K562 (cell line): ENCODE measurements at regions not wholly inside any gene's neighbourhood (a gene's known extent, or its start where the extent isn't known, plus 50 kb on each side); places are given as distances from the start of the nearest gene placed in this dataset.
"Not testable (repeated sequence)": the region's sequence is repeated elsewhere in the genome, so short reads cannot be mapped to it uniquely, and the experiment has no call there.

ENCODE experiments used
- ATAC-seq: fragments of 200-7000 bp; cut with Tn5 transposase; 3 replicates; pipeline ENCODE4 v1.9.1; 2020; ENCODE audit warnings: moderate library complexity
- BruUV-seq: library from RNA; stranded (reverse); fragments of 400-500 nt; replicated peaks from 2 replicates; lab custom pipeline; 2021; lab: Mats Ljungman, UMichigan
- CTCF ChIA-PET: fragments of 300-600 bp; formaldehyde crosslinking; extraction: SDS; loops from one replicate; lab custom pipeline; 2021; ENCODE audit warnings: low intra/inter-chr PET ratio; lab: Yijun Ruan, JAX
- POLR2A ChIA-PET: fragments of 300-600, 350-650 bp; sonication (Branson Sonifier 250); formaldehyde crosslinking; extraction: SDS; loops from one replicate; lab custom pipeline; 2021; ENCODE audit warnings: antibody characterized with exemption, inconsistent platforms; lab: Yijun Ruan, JAX
- DNase-seq, 4 experiments: peaks; one replicate each; pipeline versions ENCODE4 v3.0.0 to v3.0.0-alpha.2; 2011 to 2018; ENCODE audit warnings: low spot score in 3 of 4, mixed read lengths in 3 of 4; ENCODE audit errors: extremely low read depth in 1 of 4
- FAIRE-seq: peaks from 2 replicates; lab custom pipeline; 2011; peaks lifted over from hg19 to GRCh38; lab: Jason Lieb, UNC
- H2AFZ ChIP-seq: 2 replicates; pipeline ENCODE4 v1.6.0; 2011; ENCODE audit warnings: low read depth, low read length, control low read depth, inconsistent platforms
- H3K27ac ChIP-seq: fragments of 200-600 bp; 3 replicates; pipeline ENCODE4 v1.8.0; 2011; ENCODE audit warnings: low read depth, mild to moderate bottlenecking, control low read depth, inconsistent platforms, low read length, moderate library complexity, mixed read lengths; ENCODE audit errors: extremely low read depth
- H3K27me3 ChIP-seq, 2 experiments: fragments of 300-600 bp in 1 of 2; 2 replicates in 1 of 2; 3 replicates in 1 of 2; pipeline versions ENCODE4 v1.6.0 to v1.8.0; 2011; ENCODE audit warnings: inconsistent platforms in 2 of 2, low read length in 2 of 2, mild to moderate bottlenecking in 1 of 2, mixed read lengths in 1 of 2, moderate library complexity in 1 of 2; ENCODE audit not compliant: control insufficient read depth in 2 of 2, insufficient read depth in 2 of 2
- H3K36me3 ChIP-seq: fragments of 300-600 bp; 3 replicates; pipeline ENCODE4 v1.8.0; 2011; ENCODE audit warnings: mild to moderate bottlenecking, low read length, inconsistent platforms; ENCODE audit not compliant: control insufficient read depth, insufficient read depth
- H3K4me1 ChIP-seq, 2 experiments: fragments of 200-600 bp in 1 of 2; replicated peaks in 1 of 2; 2 replicates in 1 of 2; 3 replicates in 1 of 2; pipeline versions ENCODE4 v1.5.1 to v1.8.0; 2011; ENCODE audit warnings: inconsistent platforms in 2 of 2, low read length in 2 of 2, mild to moderate bottlenecking in 1 of 2, mixed read lengths in 1 of 2, moderate library complexity in 1 of 2; ENCODE audit not compliant: control insufficient read depth in 2 of 2, insufficient read depth in 2 of 2
- H3K4me2 ChIP-seq: 2 replicates; pipeline ENCODE4 v1.6.1; 2011; ENCODE audit warnings: low read length, control low read depth, inconsistent platforms, mixed read lengths; ENCODE audit not compliant: insufficient read depth
- H3K4me3 ChIP-seq: fragments of 200-600 bp; sonication (generic), shearing (Covaris generic); 2 replicates; pipeline ENCODE4 v1.5.1; 2016; ENCODE audit warnings: control low read depth, inconsistent platforms
- H3K79me2 ChIP-seq: fragments of 200-600 bp; 3 replicates; pipeline ENCODE4 v1.8.0; 2011; ENCODE audit warnings: low read length, inconsistent platforms; ENCODE audit not compliant: control insufficient read depth, insufficient read depth
- H3K9ac ChIP-seq, 2 experiments: 2 replicates each; pipeline versions ENCODE4 v1.6.0 to v1.6.1; 2011; ENCODE audit warnings: low read depth in 2 of 2, low read length in 2 of 2, control low read depth in 1 of 2, inconsistent platforms in 1 of 2, mild to moderate bottlenecking in 1 of 2, mixed read lengths in 1 of 2; ENCODE audit not compliant: insufficient read depth in 1 of 2
- H3K9me1 ChIP-seq: one replicate; pipeline ENCODE4 v1.6.0; 2011; ENCODE audit warnings: inconsistent platforms, mild to moderate bottlenecking, low read length, moderate library complexity; ENCODE audit not compliant: control insufficient read depth, insufficient read depth
- H3K9me3 ChIP-seq: replicated peaks from 2 replicates; pipeline ENCODE4 v1.5.1; 2011; ENCODE audit warnings: low read depth, low read length, inconsistent platforms; ENCODE audit not compliant: control insufficient read depth, insufficient read depth
- H4K20me1 ChIP-seq: replicated peaks from 2 replicates; pipeline ENCODE4 v1.6.1; 2011; ENCODE audit warnings: low read length, inconsistent platforms, mixed read lengths; ENCODE audit not compliant: control insufficient read depth, insufficient read depth
- ZBTB1 ChIP-seq: sonication (generic); formaldehyde crosslinking; IDR thresholded peaks from 2 replicates; pipeline ENCODE4 v1.8.1; 2023; ENCODE audit warnings: missing genetic modification reagents, low read depth, mild to moderate bottlenecking, borderline replicate concordance
- ZNF146 ChIP-seq: IDR thresholded peaks from one replicate; pipeline ENCODE4 v1.6.1; 2018; ENCODE audit warnings: missing compliant biosample characterization; ENCODE audit not compliant: unreplicated experiment
- WGBS: fragments of 100-300 bp; shearing (Covaris generic); methylation state at CpG from one replicate; pipeline ENCODE4 v1.1.6; 2016; ENCODE audit warnings: low coverage, mixed read lengths; ENCODE audit not compliant: insufficient coverage; ENCODE audit errors: missing lambda C conversion rate; 5-methylcytosine and 5-hydroxymethylcytosine counted together
- in situ Hi-C: fragments of 300-500 bp; cut with MboI; formaldehyde crosslinking; loops from 4 replicates; pipeline ENCODE4 v1.15.0; 2018; ENCODE audit warnings: inconsistent platforms, mixed read lengths
- intact Hi-C: fragments of 100-400 bp; cut with micrococcal nuclease; formaldehyde crosslinking; loops from 2 replicates; pipeline ENCODE4 v1.14.2; 2022

- H3K4me2 ChIP-seq: no peak overlapping the region
- no TSS peak for BruUV-seq
- TF ChIP-seq ZNF146 (no peak), ZBTB1 (CRISPR knock-in tag) (no peak)
- H3K9me3 ChIP-seq: no peaks in the 10 kb centered on the region
- FAIRE-seq (no peak), ATAC-seq (no peak), DNase-seq (no peak)
- H3K9me1 ChIP-seq: no peaks in the 10 kb centered on the region
- in situ Hi-C loops (no loop called here), intact Hi-C loops (no loop called here)
- no peak overlapping the region for H2AFZ ChIP-seq
- no peaks in the 10 kb centered on the region for H4K20me1 ChIP-seq
- no peak overlapping the region for H3K9ac ChIP-seq
- no peaks in the 10 kb centered on the region for H3K79me2 ChIP-seq
- H3K36me3 ChIP-seq: no peaks in the 10 kb centered on the region
- H3K27me3 ChIP-seq: peaks cover 0 to 2% of the 10 kb centered on the region in 2 experiments; a peak in 2 of 5 replicates
- no peak overlapping the region for H3K4me3 ChIP-seq
- 0% methylated on average over 4 of the region's 4 CpGs for WGBS
- ChIA-PET POLR2A (no interaction called here), CTCF (no interaction called here)
- no peak overlapping the region for H3K27ac ChIP-seq
- H3K4me1 ChIP-seq: no peaks in the 10 kb centered on the region
Measured at GRCh38 chr7:45278763-45279398, 121.3 kb downstream of the RAMP3 start.

GRCh38 chr7:45289611-45290010 is 132.0 kb downstream of the RAMP3 start:
- peaks cover 0 to 15% of the 10 kb centered on the region in 2 experiments; a peak in 2 of 5 replicates for H3K27me3 ChIP-seq
- H3K4me1 ChIP-seq, FAIRE-seq, H2AFZ ChIP-seq, H3K36me3 ChIP-seq, H3K4me2 ChIP-seq, H4K20me1 ChIP-seq, H3K9me3 ChIP-seq, BruUV-seq, CTCF ChIA-PET, H3K9ac ChIP-seq, intact Hi-C loops, H3K79me2 ChIP-seq, DNase-seq, ATAC-seq, H3K27ac ChIP-seq, H3K9me1 ChIP-seq, H3K4me3 ChIP-seq, in situ Hi-C loops: not testable (repeated sequence)
- POLR2A ChIA-PET: interaction anchor here (0.7 kb wide), 1 partner anchor 784 kb away, joined by 3 read pairs; no protein-coding TSS in a partner anchor
